HUES64 (cell line): ENCODE measurements at regions not wholly inside any gene's neighbourhood (a gene's known extent, or its start where the extent isn't known, plus 50 kb on each side); places are given as distances from the start of the nearest gene placed in this dataset.

Source experiments
- H3K27ac ChIP-seq: 2 replicates; pipeline ENCODE4 v1.7.0; 2013; ENCODE audit warnings: low read depth, low read length, inconsistent platforms
- H3K27me3 ChIP-seq: 2 replicates; pipeline ENCODE4 v1.6.1; 2013; ENCODE audit warnings: mild to moderate bottlenecking, low read length; ENCODE audit not compliant: insufficient read depth
- H3K36me3 ChIP-seq: 2 replicates; pipeline ENCODE4 v1.6.1; 2013; ENCODE audit warnings: mild to moderate bottlenecking, low read length; ENCODE audit not compliant: insufficient read depth
- H3K4me1 ChIP-seq: 2 replicates; pipeline ENCODE4 v1.6.1; 2013; ENCODE audit warnings: mild to moderate bottlenecking, low read length, moderate library complexity; ENCODE audit not compliant: insufficient read depth
- H3K4me3 ChIP-seq: 2 replicates; pipeline ENCODE4 v1.5.1; 2013; ENCODE audit warnings: mild to moderate bottlenecking, low read length, moderate library complexity
- H3K9ac ChIP-seq: 2 replicates; pipeline ENCODE4 v1.6.1; 2013; ENCODE audit warnings: mild to moderate bottlenecking, low read depth, low read length
- H3K9me3 ChIP-seq: 2 replicates; pipeline ENCODE4 v1.6.1; 2013; ENCODE audit warnings: low read depth, low read length; ENCODE audit not compliant: insufficient read depth
- WGBS: fragments of 150-250, 120-280 bp; methylation state at CpG from one replicate; pipeline ENCODE4 v1.1.7; 2013; ENCODE audit warnings: missing lambda C conversion rate; 5-methylcytosine and 5-hydroxymethylcytosine counted together

DNA sequence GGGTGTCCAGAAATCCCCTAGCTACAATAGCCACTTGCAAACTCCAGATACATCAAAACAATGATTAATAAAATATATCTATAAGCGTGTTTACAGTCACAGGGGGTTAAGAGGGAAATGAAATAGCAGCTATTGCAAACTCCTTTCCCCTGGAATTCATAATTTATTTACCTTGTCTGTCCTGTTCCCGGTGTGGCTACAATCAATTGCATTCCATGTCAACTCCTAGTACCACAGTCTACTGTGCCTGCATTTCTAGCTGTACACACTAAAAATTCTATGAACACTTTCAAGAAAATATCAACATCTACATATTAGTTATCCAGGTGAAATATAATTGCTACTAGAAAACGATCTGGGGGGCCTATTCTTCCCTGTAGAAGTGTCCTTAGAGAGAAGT, 217.6 kb downstream of the ELAVL2 start:
- WGBS = 98% methylated on average over 1 of the region's 3 CpGs
- peaks cover 18% of the 10 kb centered on the region for H3K36me3 ChIP-seq
- H3K9ac ChIP-seq = no peak overlapping the region
- no peak overlapping the region for H3K27ac ChIP-seq
- no peak overlapping the region for H3K4me3 ChIP-seq
- no peaks in the 10 kb centered on the region for H3K4me1 ChIP-seq
- H3K27me3 ChIP-seq = no peaks in the 10 kb centered on the region
- no peaks in the 10 kb centered on the region for H3K9me3 ChIP-seq

DNA sequence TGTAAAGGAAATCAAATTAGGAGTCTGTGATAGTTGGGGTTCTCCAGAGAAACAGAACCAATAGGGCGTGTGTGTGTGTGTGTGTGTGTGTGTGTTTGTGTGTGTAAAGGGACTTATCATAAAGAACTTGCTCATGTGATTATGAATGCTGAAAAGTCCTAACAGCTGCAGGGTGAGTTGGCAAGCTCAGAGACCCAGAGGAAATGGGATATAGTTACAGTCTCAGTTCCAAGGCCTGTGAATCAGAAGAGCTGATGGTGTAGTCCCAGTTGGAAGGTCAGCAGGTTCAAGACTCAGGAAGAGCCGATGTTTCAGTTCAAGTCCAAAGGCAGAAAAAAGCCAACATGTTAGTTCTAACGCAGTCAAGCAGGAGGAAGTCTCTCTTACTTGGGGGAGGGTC, 214.2 kb downstream of the ELAVL2 start:
- WGBS = 92% methylated on average over 3 of the region's 3 CpGs
- no peaks in the 10 kb centered on the region for H3K4me1 ChIP-seq
- H3K36me3 ChIP-seq = peaks cover 9% of the 10 kb centered on the region; the same call in 1 of the 2 replicates
- H3K9me3 ChIP-seq = no peaks in the 10 kb centered on the region
- H3K4me3 ChIP-seq = no peak overlapping the region
- H3K27ac ChIP-seq = no peak overlapping the region
- H3K27me3 ChIP-seq = no peaks in the 10 kb centered on the region
- no peak overlapping the region for H3K9ac ChIP-seq

DNA sequence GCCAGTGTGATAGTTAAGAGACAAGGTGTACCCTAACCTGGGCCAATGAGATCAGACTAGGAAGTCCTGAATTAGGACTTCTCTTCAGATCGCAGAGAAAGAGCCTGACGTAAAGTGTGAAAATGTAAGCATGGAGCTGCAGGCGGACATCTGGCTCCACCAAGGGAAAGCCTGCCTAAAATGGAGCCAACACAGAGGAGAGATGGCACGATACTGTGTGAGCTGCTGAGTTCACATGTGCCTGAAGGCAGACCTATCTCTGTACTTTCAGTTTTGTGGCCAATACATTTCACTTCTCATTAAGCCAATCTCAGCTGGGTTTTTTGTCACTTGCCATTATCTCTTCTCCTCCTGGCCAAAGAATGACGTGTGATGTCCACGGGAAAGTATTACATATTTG, 210.5 kb downstream of the ELAVL2 start:
- H3K9me3 ChIP-seq = no peaks in the 10 kb centered on the region
- H3K27me3 ChIP-seq = no peaks in the 10 kb centered on the region
- H3K4me3 ChIP-seq = no peak overlapping the region
- H3K4me1 ChIP-seq = peaks cover 1% of the 10 kb centered on the region; the same call in 1 of the 2 replicates
- H3K27ac ChIP-seq = no peak overlapping the region
- WGBS = 96% methylated on average over 6 of the region's 6 CpGs
- peaks cover 6% of the 10 kb centered on the region; the same call in 1 of the 2 replicates for H3K36me3 ChIP-seq
- no peak overlapping the region for H3K9ac ChIP-seq

DNA sequence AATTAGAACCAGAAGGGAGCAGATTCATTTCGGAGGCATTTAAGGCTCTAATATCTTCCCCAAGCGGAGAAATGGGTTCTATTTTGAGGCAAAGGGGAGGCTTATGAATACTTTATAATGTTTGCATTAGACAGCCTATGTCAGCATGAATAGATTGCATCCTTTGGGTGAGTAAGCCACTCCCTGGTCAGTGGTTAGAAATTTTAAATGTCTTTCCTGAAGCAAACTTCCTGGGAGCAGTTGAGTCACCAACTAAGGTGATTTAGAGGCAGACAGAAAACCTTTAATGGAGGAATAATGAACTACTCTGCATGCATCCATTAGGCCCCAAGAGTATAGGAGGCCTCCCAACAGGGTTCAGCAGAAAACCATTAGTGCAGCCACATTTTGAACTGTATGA, 204.9 kb downstream of the ELAVL2 start:
- Histone ChIP-seq H3K4me1 (peaks cover 21% of the 10 kb centered on the region), H3K36me3 (peaks cover 3% of the 10 kb centered on the region; the same call in 1 of the 2 replicates), H3K4me3 (no peak overlapping the region), H3K9ac (no peak overlapping the region), H3K9me3 (no peaks in the 10 kb centered on the region), H3K27me3 (no peaks in the 10 kb centered on the region), H3K27ac (no peak overlapping the region)
- 89% methylated on average over 2 of the region's 2 CpGs for WGBS

DNA sequence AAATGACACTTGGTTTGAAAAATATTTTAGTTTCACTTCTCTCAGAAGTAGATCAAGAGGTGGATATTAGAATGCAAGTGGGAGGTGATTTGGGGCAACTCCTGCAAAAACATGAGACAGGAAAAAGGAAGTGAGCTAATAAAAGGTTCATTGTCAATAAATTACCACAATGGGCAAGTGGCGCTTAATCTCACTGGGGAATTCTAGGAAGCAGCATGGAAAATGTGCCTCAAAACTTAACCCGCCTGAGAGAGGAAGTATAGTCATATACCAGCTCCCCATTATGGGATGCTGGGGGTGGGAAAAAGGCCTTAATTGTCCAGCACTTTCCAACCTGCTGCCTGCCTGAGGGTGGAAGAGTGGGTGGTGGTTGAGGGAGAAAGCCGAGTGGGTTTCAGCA, 204.1 kb downstream of the ELAVL2 start:
- H3K4me1 ChIP-seq = peaks cover 21% of the 10 kb centered on the region
- H3K9me3 ChIP-seq = no peaks in the 10 kb centered on the region
- no peaks in the 10 kb centered on the region for H3K27me3 ChIP-seq
- H3K4me3 ChIP-seq = no peak overlapping the region
- 84% methylated on average over 3 of the region's 3 CpGs for WGBS
- H3K36me3 ChIP-seq = peaks cover 3% of the 10 kb centered on the region; the same call in 1 of the 2 replicates
- H3K27ac ChIP-seq = no peak overlapping the region
- no peak overlapping the region for H3K9ac ChIP-seq

DNA sequence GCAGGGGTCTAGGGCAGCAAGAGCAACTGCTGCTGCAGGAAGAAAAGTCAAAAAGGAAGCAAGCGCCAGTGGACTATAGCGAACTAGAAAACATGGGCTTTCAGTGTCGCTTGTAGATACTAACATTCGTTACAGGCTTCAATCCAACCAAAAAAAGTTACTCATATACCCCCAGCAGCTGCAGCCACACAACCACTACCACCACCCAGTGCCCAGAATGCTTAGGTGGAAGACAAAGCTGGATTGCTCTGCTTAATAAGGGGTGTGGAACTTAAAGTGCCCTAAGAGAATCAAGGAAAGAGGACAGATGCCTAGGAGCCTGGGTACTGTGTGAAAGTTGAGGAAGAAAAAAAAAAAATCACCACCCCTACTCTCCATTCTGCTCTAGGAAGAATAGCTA, 203.6 kb downstream of the ELAVL2 start:
- H3K36me3 ChIP-seq = peaks cover 3% of the 10 kb centered on the region; the same call in 1 of the 2 replicates
- no peaks in the 10 kb centered on the region for H3K27me3 ChIP-seq
- 98% methylated on average over 4 of the region's 4 CpGs for WGBS
- H3K4me3 ChIP-seq = no peak overlapping the region
- H3K9ac ChIP-seq = no peak overlapping the region
- H3K4me1 ChIP-seq = peaks cover 21% of the 10 kb centered on the region
- no peak overlapping the region for H3K27ac ChIP-seq
- H3K9me3 ChIP-seq = no peaks in the 10 kb centered on the region

DNA sequence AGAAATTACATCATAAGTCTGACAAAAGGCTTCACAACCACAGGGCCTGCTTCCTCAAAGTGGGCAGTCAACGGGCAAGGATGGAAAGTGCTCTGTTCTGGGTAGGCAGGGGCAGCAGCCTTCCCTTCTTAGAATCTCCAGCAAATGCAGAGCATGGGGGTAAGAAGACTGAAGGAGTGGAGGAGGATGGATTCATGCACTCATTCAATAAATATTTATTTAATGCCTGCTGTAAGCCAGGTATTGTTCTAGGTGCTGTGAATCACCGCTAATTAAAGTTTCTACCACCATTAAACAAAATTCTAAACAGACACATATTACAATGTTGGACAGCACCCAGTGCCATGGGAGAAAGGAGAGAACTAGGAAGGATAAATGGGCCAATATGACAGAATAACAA, 195.6 kb downstream of the ELAVL2 start:
- H3K27ac ChIP-seq = no peak overlapping the region
- H3K4me1 ChIP-seq = no peaks in the 10 kb centered on the region
- H3K4me3 ChIP-seq = no peak overlapping the region
- H3K36me3 ChIP-seq = peaks cover 15% of the 10 kb centered on the region; the same call in 1 of the 2 replicates
- no peak overlapping the region for H3K9ac ChIP-seq
- H3K27me3 ChIP-seq = no peaks in the 10 kb centered on the region
- no peaks in the 10 kb centered on the region for H3K9me3 ChIP-seq
- WGBS = 96% methylated on average over 2 of the region's 2 CpGs

DNA sequence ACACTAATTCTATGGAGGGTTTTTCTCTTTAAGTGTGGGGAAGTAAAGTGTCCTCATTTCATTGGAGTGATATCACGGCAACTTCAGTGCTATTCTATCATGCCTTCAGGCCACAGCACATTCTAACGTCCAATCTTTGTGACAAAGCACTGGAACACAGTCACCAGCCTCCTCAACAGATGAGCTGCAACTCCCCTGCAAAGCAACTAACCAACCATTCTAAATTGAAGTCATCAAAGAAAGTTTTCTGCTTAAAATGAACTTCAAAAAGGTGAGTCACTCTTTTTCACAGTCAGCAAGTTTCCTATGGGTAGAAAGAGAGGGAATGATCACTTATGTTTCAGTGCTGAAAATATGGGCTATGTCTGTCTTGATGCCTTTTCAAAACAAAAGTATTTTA, 190.8 kb downstream of the ELAVL2 start:
- Histone ChIP-seq H3K27me3 (no peaks in the 10 kb centered on the region), H3K36me3 (peaks cover 27% of the 10 kb centered on the region; the same call in 1 of the 2 replicates), H3K9ac (no peak overlapping the region), H3K27ac (no peak overlapping the region), H3K4me3 (no peak overlapping the region), H3K9me3 (no peaks in the 10 kb centered on the region), H3K4me1 (no peaks in the 10 kb centered on the region)
- 94% methylated on average over 2 of the region's 2 CpGs for WGBS

DNA sequence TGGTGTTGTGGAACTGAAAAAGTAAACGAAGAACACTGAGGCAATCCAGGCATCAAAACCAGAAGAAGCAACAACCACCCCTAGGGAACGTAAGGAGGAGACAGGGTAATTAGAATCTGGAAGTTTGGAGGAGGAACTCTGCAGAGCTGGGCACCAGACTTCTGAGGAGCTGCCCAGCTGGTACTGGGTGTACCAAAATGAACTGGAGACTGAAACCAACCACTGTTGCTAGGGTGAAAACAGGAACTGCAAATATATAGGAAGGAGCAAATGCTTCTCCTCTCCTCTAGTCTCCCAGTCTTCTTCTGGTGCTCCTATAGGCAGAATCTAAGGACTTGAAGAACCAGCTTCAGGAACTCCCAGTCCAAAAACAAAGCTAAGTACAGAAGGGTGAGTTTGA, 189.8 kb downstream of the ELAVL2 start:
- Histone ChIP-seq H3K27me3 (no peaks in the 10 kb centered on the region), H3K4me1 (no peaks in the 10 kb centered on the region), H3K36me3 (peaks cover 25% of the 10 kb centered on the region; the same call in 1 of the 2 replicates), H3K27ac (no peak overlapping the region), H3K9me3 (no peaks in the 10 kb centered on the region), H3K9ac (no peak overlapping the region), H3K4me3 (no peak overlapping the region)
- WGBS = 93% methylated on average over 1 of the region's 2 CpGs

DNA sequence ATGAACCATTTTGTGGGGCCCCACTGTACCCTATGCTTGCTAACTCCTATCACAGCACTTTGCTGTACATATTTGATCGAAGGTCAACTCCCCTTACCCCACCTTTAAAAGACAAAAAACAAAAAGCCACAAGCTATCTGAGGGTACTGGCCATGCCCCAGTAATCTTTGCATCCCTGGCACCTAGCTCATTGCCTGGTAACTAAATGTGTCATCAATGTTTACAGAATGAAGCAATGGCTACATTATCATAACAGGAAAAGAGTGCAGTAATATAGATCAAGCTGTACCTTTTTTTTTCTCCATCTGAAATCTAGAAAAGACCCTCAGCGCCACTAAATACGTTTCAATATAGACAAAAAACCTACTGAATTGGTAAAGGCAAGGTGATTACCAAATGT, 188.0 kb downstream of the ELAVL2 start:
- peaks cover 32% of the 10 kb centered on the region; the same call in 1 of the 2 replicates for H3K36me3 ChIP-seq
- no peak overlapping the region for H3K9ac ChIP-seq
- no peak overlapping the region for H3K27ac ChIP-seq
- no peaks in the 10 kb centered on the region for H3K4me1 ChIP-seq
- no peaks in the 10 kb centered on the region for H3K27me3 ChIP-seq
- no peaks in the 10 kb centered on the region for H3K9me3 ChIP-seq
- no peak overlapping the region for H3K4me3 ChIP-seq
- WGBS = 95% methylated on average over 3 of the region's 3 CpGs

DNA sequence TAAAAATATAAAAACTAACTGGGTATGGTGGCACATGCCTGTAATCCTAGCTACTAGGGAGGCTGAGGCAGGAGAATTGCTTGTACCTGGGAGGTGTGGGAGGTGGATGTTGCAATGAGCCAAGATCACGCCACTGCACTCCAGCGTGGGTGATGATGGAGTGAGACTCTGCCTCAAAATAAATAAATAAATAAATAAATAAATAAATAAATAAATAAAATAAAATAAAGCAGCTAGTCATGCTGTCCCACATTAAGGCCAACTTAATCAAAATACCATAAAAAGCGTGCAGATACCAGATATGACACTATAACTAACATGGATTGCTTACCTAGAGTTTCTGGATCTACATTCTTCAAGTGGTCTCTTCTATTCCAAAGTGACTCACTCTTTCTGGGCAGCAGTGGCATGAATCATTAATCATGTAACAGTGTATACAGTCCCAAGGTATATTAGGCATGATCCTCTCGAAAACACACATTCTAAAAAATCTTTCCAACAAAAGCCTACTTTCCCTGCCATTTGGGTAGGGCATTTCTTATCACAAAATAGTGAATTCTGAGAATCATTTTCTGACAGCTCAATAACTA, 187.1 kb downstream of the ELAVL2 start:
- peaks cover 32% of the 10 kb centered on the region; the same call in 1 of the 2 replicates for H3K36me3 ChIP-seq
- no peak overlapping the region for H3K9ac ChIP-seq
- 97% methylated on average over 3 of the region's 4 CpGs for WGBS
- H3K4me3 ChIP-seq = no peak overlapping the region
- H3K9me3 ChIP-seq = no peaks in the 10 kb centered on the region
- no peaks in the 10 kb centered on the region for H3K4me1 ChIP-seq
- no peaks in the 10 kb centered on the region for H3K27me3 ChIP-seq
- no peak overlapping the region for H3K27ac ChIP-seq
